HEK293 (cell line): ENCODE measurements at regions not wholly inside any gene's neighbourhood (a gene's known extent, or its start where the extent isn't known, plus 50 kb on each side); places are given as distances from the start of the nearest gene placed in this dataset.

ENCODE experiments used
- CTCF ChIP-seq: fragments of 450-650 bp; formaldehyde crosslinking; IDR thresholded peaks from 2 replicates; pipeline ENCODE4 v1.5.1; 2016; ENCODE audit warnings: missing biosample characterization, missing genetic modification characterization
- PBX3 ChIP-seq: sonication (generic); formaldehyde crosslinking; IDR thresholded peaks from 2 replicates; pipeline ENCODE4 v1.8.1; 2022; ENCODE audit warnings: mild to moderate bottlenecking, moderate library complexity, missing genetic modification reagents
- REST ChIP-seq: fragments of 450-650 bp; formaldehyde crosslinking; IDR thresholded peaks from 2 replicates; pipeline ENCODE4 v1.5.1; 2016; ENCODE audit warnings: missing biosample characterization, missing genetic modification characterization
- ZBTB6 ChIP-seq: fragments of 450-650 bp; formaldehyde crosslinking; IDR thresholded peaks from 2 replicates; pipeline ENCODE4 v1.5.1; 2017; ENCODE audit warnings: missing biosample characterization, missing genetic modification characterization
- ZFP41 ChIP-seq: fragments of 450-650 bp; formaldehyde crosslinking; IDR thresholded peaks from 2 replicates; pipeline ENCODE4 v1.5.1; 2016; ENCODE audit warnings: missing biosample characterization, missing genetic modification characterization, borderline replicate concordance
- ZNF266 ChIP-seq: fragments of 450-650 bp; formaldehyde crosslinking; IDR thresholded peaks from 2 replicates; pipeline ENCODE4 v1.5.1; 2016; ENCODE audit warnings: missing biosample characterization, missing genetic modification characterization, low read depth
- ZNF416 ChIP-seq: fragments of 450-650 bp; formaldehyde crosslinking; IDR thresholded peaks from 2 replicates; pipeline ENCODE4 v1.5.1; 2016; ENCODE audit warnings: missing biosample characterization, missing genetic modification characterization

- TF ChIP-seq ZBTB6 (tag by site-specific recombination) = no peak
- TF ChIP-seq ZNF266 = no peak
- no peak for TF ChIP-seq PBX3
- TF ChIP-seq CTCF (tag by site-specific recombination) = no peak
- no peak for TF ChIP-seq REST (tag by site-specific recombination)
- no peak for TF ChIP-seq ZNF416 (tag by site-specific recombination)
- no peak for TF ChIP-seq ZFP41 (tag by site-specific recombination)
Observed at GRCh38 chr2:32895424-32895823, 51.3 kb upstream of the LTBP1 start.
